Type B pancreatic cell (in vitro differentiated cells): ENCODE measurements at regions not wholly inside any gene's neighbourhood (a gene's known extent, or its start where the extent isn't known, plus 50 kb on each side); places are given as distances from the start of the nearest gene placed in this dataset.

Experiments
- DNase-seq: peaks from one replicate; pipeline ENCODE4 v3.0.0; 2021; ENCODE audit warnings: mixed read lengths; ENCODE audit not compliant: unreplicated experiment; ENCODE audit errors: extremely low spot score
- H3K27ac Mint-ChIP-seq: 2 replicates; pipeline ENCODE4 v1.8.0; 2021; ENCODE audit warnings: mild to moderate bottlenecking, mixed read lengths
- H3K27me3 Mint-ChIP-seq: 2 replicates; pipeline ENCODE4 v1.8.0; 2021; ENCODE audit warnings: mixed read lengths
- H3K36me3 Mint-ChIP-seq: 2 replicates; pipeline ENCODE4 v1.8.0; 2021; ENCODE audit warnings: mixed read lengths
- H3K4me1 Mint-ChIP-seq: one replicate; pipeline ENCODE4 v1.8.0; 2021; ENCODE audit warnings: mixed read lengths; ENCODE audit not compliant: unreplicated experiment
- H3K4me3 Mint-ChIP-seq: 2 replicates; pipeline ENCODE4 v1.8.0; 2021; ENCODE audit warnings: mild to moderate bottlenecking, mixed read lengths
- H3K9me3 Mint-ChIP-seq: 2 replicates; pipeline ENCODE4 v1.8.0; 2021; ENCODE audit warnings: mixed read lengths
- CTCF ChIP-seq: fragments of 200-600 bp; sonication (generic); conservative IDR thresholded peaks from 2 replicates; pipeline ENCODE4 v1.5.0; 2021; ENCODE audit warnings: antibody characterized with exemption, mild to moderate bottlenecking

GRCh38 chr12:45654002-45654665 lies 75.4 kb upstream of the ARID2 start:
- no peak for DNase-seq
- H3K27ac Mint-ChIP-seq, result no peak overlapping the region
- H3K27me3 Mint-ChIP-seq, result no peaks in the 10 kb centered on the region
- no peak overlapping the region for H3K4me3 Mint-ChIP-seq
- TF ChIP-seq CTCF, result no peak
- H3K4me1 Mint-ChIP-seq, result no peaks in the 10 kb centered on the region
- H3K36me3 Mint-ChIP-seq, result no peaks in the 10 kb centered on the region
- no peaks in the 10 kb centered on the region for H3K9me3 Mint-ChIP-seq

- no peak overlapping the region for H3K4me3 Mint-ChIP-seq
Measured at GRCh38 chr12:45655186-45655585, 74.3 kb upstream of the ARID2 start.

GRCh38 chr12:45655743-45656142 lies 73.8 kb upstream of the ARID2 start:
- H3K36me3 Mint-ChIP-seq, result no peaks in the 10 kb centered on the region
- no peaks in the 10 kb centered on the region for H3K27me3 Mint-ChIP-seq
- no peak for TF ChIP-seq CTCF
- H3K4me3 Mint-ChIP-seq, result no peak overlapping the region
- no peaks in the 10 kb centered on the region for H3K9me3 Mint-ChIP-seq
- H3K4me1 Mint-ChIP-seq, result no peaks in the 10 kb centered on the region
- DNase-seq, result no peak
- no peak overlapping the region for H3K27ac Mint-ChIP-seq

More at GRCh38 chr12:45655186-45655585, 74.3 kb upstream of the ARID2 start:
- no peaks in the 10 kb centered on the region for H3K27me3 Mint-ChIP-seq
- no peak overlapping the region for H3K27ac Mint-ChIP-seq
- H3K4me1 Mint-ChIP-seq, result no peaks in the 10 kb centered on the region
- no peaks in the 10 kb centered on the region for H3K36me3 Mint-ChIP-seq
- no peak for TF ChIP-seq CTCF
- no peak for DNase-seq
- H3K9me3 Mint-ChIP-seq, result no peaks in the 10 kb centered on the region

GRCh38 chr12:45658020-45658419 lies 71.5 kb upstream of the ARID2 start:
- Mint-ChIP-seq H3K36me3 (no peaks in the 10 kb centered on the region), H3K9me3 (no peaks in the 10 kb centered on the region)

GRCh38 chr12:45660330-45660729 lies 69.2 kb upstream of the ARID2 start:
- Mint-ChIP-seq H3K27me3 (peaks cover 3% of the 10 kb centered on the region), H3K4me3 (no peak overlapping the region), H3K27ac (no peak overlapping the region), H3K36me3 (no peaks in the 10 kb centered on the region), H3K4me1 (no peaks in the 10 kb centered on the region), H3K9me3 (no peaks in the 10 kb centered on the region)
- TF ChIP-seq CTCF, result no peak
- DNase-seq, result no peak

More at GRCh38 chr12:45658020-45658419, 71.5 kb upstream of the ARID2 start:
- Mint-ChIP-seq H3K4me1 (no peaks in the 10 kb centered on the region), H3K4me3 (no peak overlapping the region), H3K27me3 (no peaks in the 10 kb centered on the region), H3K27ac (no peak overlapping the region)
- no peak for DNase-seq
- no peak for TF ChIP-seq CTCF
